ENCODE measurements at regions not wholly inside any gene's neighbourhood (a gene's known extent, or its start where the extent isn't known, plus 50 kb on each side); places are given as distances from the start of the nearest gene placed in this dataset.

- Histone ChIP-seq H3K4me3 (no peak overlapping the region), H3K9me3 (no peaks in the 10 kb centered on the region), H3K36me3 (no peaks in the 10 kb centered on the region), H3K27ac (no peak overlapping the region), H3K27me3 (no peaks in the 10 kb centered on the region), H3K4me1 (no peaks in the 10 kb centered on the region)
- no peak for TF ChIP-seq POLR2AphosphoS5 (IDR thresholded peaks at IDR 0.05)
- TF ChIP-seq, protein P1, sequence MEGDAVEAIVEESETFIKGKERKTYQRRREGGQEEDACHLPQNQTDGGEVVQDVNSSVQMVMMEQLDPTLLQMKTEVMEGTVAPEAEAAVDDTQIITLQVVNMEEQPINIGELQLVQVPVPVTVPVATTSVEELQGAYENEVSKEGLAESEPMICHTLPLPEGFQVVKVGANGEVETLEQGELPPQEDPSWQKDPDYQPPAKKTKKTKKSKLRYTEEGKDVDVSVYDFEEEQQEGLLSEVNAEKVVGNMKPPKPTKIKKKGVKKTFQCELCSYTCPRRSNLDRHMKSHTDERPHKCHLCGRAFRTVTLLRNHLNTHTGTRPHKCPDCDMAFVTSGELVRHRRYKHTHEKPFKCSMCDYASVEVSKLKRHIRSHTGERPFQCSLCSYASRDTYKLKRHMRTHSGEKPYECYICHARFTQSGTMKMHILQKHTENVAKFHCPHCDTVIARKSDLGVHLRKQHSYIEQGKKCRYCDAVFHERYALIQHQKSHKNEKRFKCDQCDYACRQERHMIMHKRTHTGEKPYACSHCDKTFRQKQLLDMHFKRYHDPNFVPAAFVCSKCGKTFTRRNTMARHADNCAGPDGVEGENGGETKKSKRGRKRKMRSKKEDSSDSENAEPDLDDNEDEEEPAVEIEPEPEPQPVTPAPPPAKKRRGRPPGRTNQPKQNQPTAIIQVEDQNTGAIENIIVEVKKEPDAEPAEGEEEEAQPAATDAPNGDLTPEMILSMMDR (IDR thresholded peaks at IDR 0.05), result no peak
- TF ChIP-seq EP300 (IDR thresholded peaks at IDR 0.05), result no peak
- no peak for TF ChIP-seq POLR2A (IDR thresholded peaks at IDR 0.05)
- no peak for DNase-seq (ENCODE audit: low spot score in 2 of 2)
Measured at GRCh38 chr4:180792541-180792940, 1450.7 kb upstream of the TENM3 start.

DNA sequence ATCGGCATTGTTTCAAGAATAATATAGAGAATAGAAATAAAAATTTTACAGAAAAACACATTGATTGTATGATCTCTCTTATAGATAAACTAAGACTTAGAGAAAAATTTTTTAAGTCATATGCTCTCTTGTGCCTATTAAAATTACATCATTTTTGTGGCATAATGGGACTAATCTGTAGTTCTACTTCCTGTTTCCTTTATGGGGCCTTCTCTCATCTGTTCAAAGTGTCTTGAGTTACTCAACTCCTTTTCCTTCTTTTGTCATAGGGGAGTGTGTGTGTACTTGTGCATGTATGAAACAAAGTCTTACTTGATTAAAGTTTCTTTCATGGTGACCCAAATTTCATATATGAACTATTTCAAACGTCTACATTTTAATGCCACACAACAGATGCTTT, 1448.9 kb upstream of the TENM3 start:
- WGBS, result 72% methylated on average over 2 of the region's 2 CpGs
- Histone ChIP-seq H3K4me3 (no peak overlapping the region), H3K27ac (no peak overlapping the region), H3K36me3 (no peaks in the 10 kb centered on the region), H3K9me3 (no peaks in the 10 kb centered on the region), H3K27me3 (no peaks in the 10 kb centered on the region), H3K4me1 (no peaks in the 10 kb centered on the region)
- DNase-seq (ENCODE audit: low spot score in 2 of 2), result no peak
- TF ChIP-seq POLR2AphosphoS5 (IDR thresholded peaks at IDR 0.05) (no peak), POLR2A (IDR thresholded peaks at IDR 0.05) (no peak), EP300 (IDR thresholded peaks at IDR 0.05) (no peak)
- TF ChIP-seq, protein P1 (IDR thresholded peaks at IDR 0.05), result no peak

DNA sequence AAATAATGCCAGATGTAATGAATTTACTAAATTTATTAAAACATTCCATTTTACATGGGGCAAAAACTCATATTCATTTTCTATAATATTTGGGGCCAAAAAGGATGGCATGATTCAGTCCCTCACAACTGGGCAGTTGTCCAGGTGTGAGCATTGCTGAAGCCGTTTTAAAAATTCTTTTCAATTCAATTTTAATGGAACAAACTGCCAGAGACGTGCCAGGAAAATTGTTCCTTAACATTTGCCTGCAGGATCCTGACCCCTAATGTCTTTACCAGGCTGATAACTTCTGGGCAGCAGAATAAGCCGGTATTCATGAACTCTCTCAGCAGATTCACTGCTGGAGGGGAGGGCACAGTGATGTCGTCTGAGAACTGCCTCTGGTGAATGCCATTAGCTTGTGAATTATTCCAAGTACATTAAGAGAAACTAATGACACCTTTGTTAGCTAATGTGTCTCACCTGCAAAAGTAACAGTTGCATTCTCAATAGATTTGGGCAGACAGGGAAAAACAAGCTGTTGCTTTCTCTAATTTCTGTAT, 1445.1 kb upstream of the TENM3 start:
- Histone ChIP-seq H3K27ac (no peak overlapping the region), H3K4me1 (no peaks in the 10 kb centered on the region), H3K9me3 (no peaks in the 10 kb centered on the region), H3K36me3 (no peaks in the 10 kb centered on the region), H3K4me3 (no peak overlapping the region), H3K27me3 (no peaks in the 10 kb centered on the region)
- WGBS, result 22% methylated on average over 4 of the region's 4 CpGs
- no peak for TF ChIP-seq POLR2A (IDR thresholded peaks at IDR 0.05)
- TF ChIP-seq POLR2AphosphoS5 (IDR thresholded peaks at IDR 0.05), result no peak
- no peak for TF ChIP-seq EP300 (IDR thresholded peaks at IDR 0.05)
- TF ChIP-seq, protein P1 (IDR thresholded peaks at IDR 0.05), result no peak
- no peak for DNase-seq (ENCODE audit: low spot score in 2 of 2)

DNA sequence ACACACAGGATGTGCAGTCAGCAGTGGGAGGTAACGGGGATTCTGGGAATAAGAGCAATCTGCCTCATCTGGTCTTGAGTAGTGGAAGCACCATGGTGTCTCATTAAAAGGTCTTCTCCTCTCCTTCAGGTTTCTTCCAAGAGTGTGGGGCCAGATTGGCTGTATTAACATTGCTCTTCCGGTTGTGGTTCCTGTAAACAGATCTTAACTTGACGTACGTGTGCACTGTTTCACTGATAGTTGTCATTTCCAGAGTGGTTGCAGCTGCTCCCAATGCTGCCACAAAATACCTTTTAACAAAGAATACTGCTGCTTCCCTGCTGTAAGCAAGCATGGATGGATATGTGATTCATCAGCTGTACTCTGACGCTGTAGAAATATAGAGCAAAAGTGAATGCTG, 1443.4 kb upstream of the TENM3 start:
- no peaks in the 10 kb centered on the region for H3K27me3 ChIP-seq
- no peak overlapping the region for H3K27ac ChIP-seq
- H3K9me3 ChIP-seq, result no peaks in the 10 kb centered on the region
- H3K4me1 ChIP-seq, result no peaks in the 10 kb centered on the region
- H3K36me3 ChIP-seq, result no peaks in the 10 kb centered on the region
- DNase-seq (ENCODE audit: low spot score in 2 of 2), result no peak
- 73% methylated on average over 5 of the region's 5 CpGs for WGBS
- no peak overlapping the region for H3K4me3 ChIP-seq
- TF ChIP-seq, protein P1 (IDR thresholded peaks at IDR 0.05), result no peak
- TF ChIP-seq POLR2A (IDR thresholded peaks at IDR 0.05) (no peak), EP300 (IDR thresholded peaks at IDR 0.05) (no peak), POLR2AphosphoS5 (IDR thresholded peaks at IDR 0.05) (no peak)

DNA sequence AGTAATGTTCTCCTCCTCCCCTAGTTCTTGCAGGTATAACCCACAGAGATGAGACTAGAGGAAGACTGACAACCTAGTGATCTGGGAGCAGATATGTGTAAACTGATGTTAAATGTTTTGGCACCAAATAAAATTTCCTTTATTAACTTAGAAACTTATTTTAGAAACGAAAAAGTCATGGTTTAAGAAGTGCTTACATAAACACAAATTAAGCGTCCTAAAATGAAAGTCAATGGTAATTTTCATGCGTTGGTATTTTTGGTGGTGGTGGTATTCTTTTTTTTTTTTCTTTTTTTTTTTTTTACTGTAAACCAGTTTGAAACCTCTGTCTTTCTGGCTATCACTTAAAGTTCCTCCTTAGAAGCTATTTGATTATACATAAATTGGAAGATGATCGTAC, 1438.1 kb upstream of the TENM3 start:
- H3K27ac ChIP-seq, result no peak overlapping the region
- H3K27me3 ChIP-seq, result no peaks in the 10 kb centered on the region
- DNase-seq (ENCODE audit: low spot score in 2 of 2), result no peak
- TF ChIP-seq POLR2A (IDR thresholded peaks at IDR 0.05) (no peak), EP300 (IDR thresholded peaks at IDR 0.05) (no peak), POLR2AphosphoS5 (IDR thresholded peaks at IDR 0.05) (no peak)
- TF ChIP-seq, protein P1 (IDR thresholded peaks at IDR 0.05), result no peak
- H3K4me1 ChIP-seq, result no peaks in the 10 kb centered on the region
- H3K4me3 ChIP-seq, result no peak overlapping the region
- H3K36me3 ChIP-seq, result no peaks in the 10 kb centered on the region
- H3K9me3 ChIP-seq, result no peaks in the 10 kb centered on the region
- WGBS, result 81% methylated on average over 4 of the region's 4 CpGs
